ENCODE measurements at regions not wholly inside any gene's neighbourhood (a gene's known extent, or its start where the extent isn't known, plus 50 kb on each side); places are given as distances from the start of the nearest gene placed in this dataset.

- Histone ChIP-seq H3K27me3 (no peaks in the 10 kb centered on the region), H3K4me3 (no peak overlapping the region), H3K36me3 (no peaks in the 10 kb centered on the region), H3K4me1 (no peaks in the 10 kb centered on the region), H3K27ac (no peak overlapping the region), H3K9me3 (no peaks in the 10 kb centered on the region)
- no peak for TF ChIP-seq CTCF (IDR thresholded peaks at IDR 0.05)
- DNase-seq = no peak
- intact Hi-C loops (cut with DNase I; ENCODE audit: low total_unique reads) = no loop called here
These were observed 389.0 kb upstream of the ETAA1 start for GRCh38 chr2:67008155-67008554.

- Histone ChIP-seq H3K36me3 (no peaks in the 10 kb centered on the region), H3K9me3 (no peaks in the 10 kb centered on the region), H3K4me1 (no peaks in the 10 kb centered on the region), H3K4me3 (no peak overlapping the region), H3K27me3 (no peaks in the 10 kb centered on the region), H3K27ac (no peak overlapping the region)
- DNase-seq = no peak
- intact Hi-C loops (cut with DNase I; ENCODE audit: low total_unique reads) = no loop called here
- TF ChIP-seq CTCF (IDR thresholded peaks at IDR 0.05) = no peak
These were observed 385.0 kb upstream of the ETAA1 start for GRCh38 chr2:67012165-67012564.

- H3K4me3 ChIP-seq = no peak overlapping the region
- no peak for TF ChIP-seq CTCF (IDR thresholded peaks at IDR 0.05)
- DNase-seq = no peak
- no peak overlapping the region for H3K27ac ChIP-seq
- H3K9me3 ChIP-seq = no peaks in the 10 kb centered on the region
- no peaks in the 10 kb centered on the region for H3K27me3 ChIP-seq
- H3K36me3 ChIP-seq = no peaks in the 10 kb centered on the region
- no peaks in the 10 kb centered on the region for H3K4me1 ChIP-seq
- intact Hi-C loops (cut with DNase I; ENCODE audit: low total_unique reads) = no loop called here
These were observed 383.3 kb upstream of the ETAA1 start for GRCh38 chr2:67013821-67014220.

GRCh38 chr2:67015681-67016080, 381.5 kb upstream of the ETAA1 start:
- Histone ChIP-seq H3K27me3 (no peaks in the 10 kb centered on the region), H3K4me1 (no peaks in the 10 kb centered on the region), H3K27ac (no peak overlapping the region), H3K9me3 (no peaks in the 10 kb centered on the region), H3K4me3 (no peak overlapping the region), H3K36me3 (no peaks in the 10 kb centered on the region)
- DNase-seq = no peak
- no peak for TF ChIP-seq CTCF (IDR thresholded peaks at IDR 0.05)
- intact Hi-C loops (cut with DNase I; ENCODE audit: low total_unique reads) = no loop called here

DNA sequence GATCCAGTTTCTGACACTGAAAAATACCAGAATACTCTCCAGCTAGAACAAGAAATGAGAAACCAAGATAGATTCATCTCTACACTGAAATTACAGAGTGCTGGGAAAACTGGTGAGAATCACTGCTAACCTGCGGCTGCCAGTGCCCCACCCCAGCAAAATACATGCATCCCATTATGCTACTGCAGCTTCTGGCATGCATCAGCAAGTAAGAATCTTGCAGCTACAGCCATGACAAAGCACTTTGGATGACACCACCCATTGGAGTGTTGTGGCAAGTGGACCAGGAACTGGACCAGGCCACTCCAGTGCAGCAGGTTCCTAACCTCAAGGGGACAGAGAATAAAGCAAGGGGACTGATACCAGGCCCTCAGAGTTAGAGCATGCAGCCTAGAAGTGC, 378.8 kb upstream of the ETAA1 start:
- no peak overlapping the region for H3K4me3 ChIP-seq
- no peak for DNase-seq
- no peaks in the 10 kb centered on the region for H3K4me1 ChIP-seq
- no peaks in the 10 kb centered on the region for H3K27me3 ChIP-seq
- no peak for TF ChIP-seq CTCF (IDR thresholded peaks at IDR 0.05)
- intact Hi-C loops (cut with DNase I; ENCODE audit: low total_unique reads) = no loop called here
- no peaks in the 10 kb centered on the region for H3K9me3 ChIP-seq
- H3K36me3 ChIP-seq = no peaks in the 10 kb centered on the region
- H3K27ac ChIP-seq = no peak overlapping the region

- H3K4me1 ChIP-seq = no peaks in the 10 kb centered on the region
- H3K27ac ChIP-seq = no peak overlapping the region
- H3K9me3 ChIP-seq = no peaks in the 10 kb centered on the region
- no peak overlapping the region for H3K4me3 ChIP-seq
- no peak for TF ChIP-seq CTCF (IDR thresholded peaks at IDR 0.05)
- DNase-seq = no peak
- H3K27me3 ChIP-seq = no peaks in the 10 kb centered on the region
- no peaks in the 10 kb centered on the region for H3K36me3 ChIP-seq
- intact Hi-C loops (cut with DNase I; ENCODE audit: low total_unique reads) = no loop called here
These were observed 365.1 kb upstream of the ETAA1 start for GRCh38 chr2:67032076-67032475.

All from tibial artery (tissue), 4 donors.